ENCODE measurements at regions not wholly inside any gene's neighbourhood (a gene's known extent, or its start where the extent isn't known, plus 50 kb on each side); places are given as distances from the start of the nearest gene placed in this dataset.

DNA sequence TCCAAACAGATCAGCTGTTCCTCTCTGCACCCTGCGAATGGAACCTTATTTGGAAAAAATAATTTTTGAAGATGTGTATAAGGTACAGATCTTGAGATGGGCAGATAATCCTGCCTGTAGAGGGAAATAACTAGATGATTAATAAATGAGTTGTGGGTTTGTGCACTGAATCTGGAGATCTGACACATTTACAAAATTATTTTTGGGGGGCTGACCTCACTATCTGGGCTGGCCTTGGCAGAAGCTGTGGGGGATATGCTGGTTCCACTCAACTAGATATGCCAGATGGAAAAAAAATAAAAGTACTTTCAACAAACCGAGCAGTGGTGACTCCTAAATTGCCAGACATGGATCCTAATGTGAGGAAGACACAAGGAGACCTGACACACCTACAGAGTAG, 552.2 kb upstream of the AMELY start (continued):
- TF ChIP-seq, protein P1, sequence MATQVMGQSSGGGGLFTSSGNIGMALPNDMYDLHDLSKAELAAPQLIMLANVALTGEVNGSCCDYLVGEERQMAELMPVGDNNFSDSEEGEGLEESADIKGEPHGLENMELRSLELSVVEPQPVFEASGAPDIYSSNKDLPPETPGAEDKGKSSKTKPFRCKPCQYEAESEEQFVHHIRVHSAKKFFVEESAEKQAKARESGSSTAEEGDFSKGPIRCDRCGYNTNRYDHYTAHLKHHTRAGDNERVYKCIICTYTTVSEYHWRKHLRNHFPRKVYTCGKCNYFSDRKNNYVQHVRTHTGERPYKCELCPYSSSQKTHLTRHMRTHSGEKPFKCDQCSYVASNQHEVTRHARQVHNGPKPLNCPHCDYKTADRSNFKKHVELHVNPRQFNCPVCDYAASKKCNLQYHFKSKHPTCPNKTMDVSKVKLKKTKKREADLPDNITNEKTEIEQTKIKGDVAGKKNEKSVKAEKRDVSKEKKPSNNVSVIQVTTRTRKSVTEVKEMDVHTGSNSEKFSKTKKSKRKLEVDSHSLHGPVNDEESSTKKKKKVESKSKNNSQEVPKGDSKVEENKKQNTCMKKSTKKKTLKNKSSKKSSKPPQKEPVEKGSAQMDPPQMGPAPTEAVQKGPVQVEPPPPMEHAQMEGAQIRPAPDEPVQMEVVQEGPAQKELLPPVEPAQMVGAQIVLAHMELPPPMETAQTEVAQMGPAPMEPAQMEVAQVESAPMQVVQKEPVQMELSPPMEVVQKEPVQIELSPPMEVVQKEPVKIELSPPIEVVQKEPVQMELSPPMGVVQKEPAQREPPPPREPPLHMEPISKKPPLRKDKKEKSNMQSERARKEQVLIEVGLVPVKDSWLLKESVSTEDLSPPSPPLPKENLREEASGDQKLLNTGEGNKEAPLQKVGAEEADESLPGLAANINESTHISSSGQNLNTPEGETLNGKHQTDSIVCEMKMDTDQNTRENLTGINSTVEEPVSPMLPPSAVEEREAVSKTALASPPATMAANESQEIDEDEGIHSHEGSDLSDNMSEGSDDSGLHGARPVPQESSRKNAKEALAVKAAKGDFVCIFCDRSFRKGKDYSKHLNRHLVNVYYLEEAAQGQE (IDR thresholded peaks at IDR 0.05; ENCODE audit: unreplicated experiment): no peak
- TF ChIP-seq NANOG (IDR thresholded peaks at IDR 0.05; ENCODE audit: borderline replicate concordance): no peak

DNA sequence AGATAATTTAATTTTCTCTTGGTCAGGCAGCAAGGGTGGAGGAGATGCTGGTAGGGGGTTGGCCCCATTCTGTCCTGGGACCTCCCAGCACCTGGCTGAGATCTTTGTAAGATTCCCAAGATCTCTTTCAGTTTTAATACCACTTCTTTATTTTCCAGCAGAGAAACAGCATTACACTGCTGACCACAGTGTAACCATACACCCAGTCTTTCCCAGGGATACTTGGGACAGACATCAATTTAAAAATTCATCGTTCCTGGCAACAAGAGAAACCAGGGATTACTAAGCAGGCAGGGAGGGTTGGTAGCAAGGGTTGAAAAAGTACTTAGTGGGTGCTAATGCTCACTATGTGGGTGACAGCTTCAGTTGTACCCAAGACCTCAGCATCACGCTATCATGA, 551.6 kb upstream of the AMELY start:
- Histone ChIP-seq H3K9me2 (ENCODE audit: insufficient read depth) (no peaks in the 10 kb centered on the region), H3K4me3 (no peak overlapping the region), H3K36me3 (ENCODE audit: insufficient read depth) (no peaks in the 10 kb centered on the region), H3K4me1 (ENCODE audit: insufficient read depth) (no peaks in the 10 kb centered on the region), H2AFZ (no peak overlapping the region), H3K79me2 (replicated peaks; ENCODE audit: insufficient read depth) (no peaks in the 10 kb centered on the region), H3F3A (replicated peaks; ENCODE audit: low read depth) (no peaks in the 10 kb centered on the region), H3K27ac (ENCODE audit: low read depth) (no peak overlapping the region), H3K27me3 (ENCODE audit: insufficient read depth) (no peaks in the 10 kb centered on the region), H3K4me2 (no peak overlapping the region), H4K20me1 (replicated peaks; ENCODE audit: insufficient read depth) (no peaks in the 10 kb centered on the region)
- Mint-ChIP-seq H3K27ac (no peak overlapping the region), H3K27me3 (ENCODE audit: insufficient read depth, low read depth, poor library complexity) (peaks cover under 1% of the 10 kb centered on the region), H3K4me1 (no peaks in the 10 kb centered on the region), H3K4me3 (no peak overlapping the region), H3K36me3 (ENCODE audit: low read depth) (no peaks in the 10 kb centered on the region), H3K9me3 (peaks cover 4% of the 10 kb centered on the region; the same call in 2 of the 3 replicates)
- DNase-seq (ENCODE audit: low spot score): no peak
- no peak for ATAC-seq
- TF ChIP-seq, protein P2, sequence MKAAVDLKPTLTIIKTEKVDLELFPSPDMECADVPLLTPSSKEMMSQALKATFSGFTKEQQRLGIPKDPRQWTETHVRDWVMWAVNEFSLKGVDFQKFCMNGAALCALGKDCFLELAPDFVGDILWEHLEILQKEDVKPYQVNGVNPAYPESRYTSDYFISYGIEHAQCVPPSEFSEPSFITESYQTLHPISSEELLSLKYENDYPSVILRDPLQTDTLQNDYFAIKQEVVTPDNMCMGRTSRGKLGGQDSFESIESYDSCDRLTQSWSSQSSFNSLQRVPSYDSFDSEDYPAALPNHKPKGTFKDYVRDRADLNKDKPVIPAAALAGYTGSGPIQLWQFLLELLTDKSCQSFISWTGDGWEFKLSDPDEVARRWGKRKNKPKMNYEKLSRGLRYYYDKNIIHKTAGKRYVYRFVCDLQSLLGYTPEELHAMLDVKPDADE (IDR thresholded peaks at IDR 0.05): no peak
- TF ChIP-seq, protein P3, sequence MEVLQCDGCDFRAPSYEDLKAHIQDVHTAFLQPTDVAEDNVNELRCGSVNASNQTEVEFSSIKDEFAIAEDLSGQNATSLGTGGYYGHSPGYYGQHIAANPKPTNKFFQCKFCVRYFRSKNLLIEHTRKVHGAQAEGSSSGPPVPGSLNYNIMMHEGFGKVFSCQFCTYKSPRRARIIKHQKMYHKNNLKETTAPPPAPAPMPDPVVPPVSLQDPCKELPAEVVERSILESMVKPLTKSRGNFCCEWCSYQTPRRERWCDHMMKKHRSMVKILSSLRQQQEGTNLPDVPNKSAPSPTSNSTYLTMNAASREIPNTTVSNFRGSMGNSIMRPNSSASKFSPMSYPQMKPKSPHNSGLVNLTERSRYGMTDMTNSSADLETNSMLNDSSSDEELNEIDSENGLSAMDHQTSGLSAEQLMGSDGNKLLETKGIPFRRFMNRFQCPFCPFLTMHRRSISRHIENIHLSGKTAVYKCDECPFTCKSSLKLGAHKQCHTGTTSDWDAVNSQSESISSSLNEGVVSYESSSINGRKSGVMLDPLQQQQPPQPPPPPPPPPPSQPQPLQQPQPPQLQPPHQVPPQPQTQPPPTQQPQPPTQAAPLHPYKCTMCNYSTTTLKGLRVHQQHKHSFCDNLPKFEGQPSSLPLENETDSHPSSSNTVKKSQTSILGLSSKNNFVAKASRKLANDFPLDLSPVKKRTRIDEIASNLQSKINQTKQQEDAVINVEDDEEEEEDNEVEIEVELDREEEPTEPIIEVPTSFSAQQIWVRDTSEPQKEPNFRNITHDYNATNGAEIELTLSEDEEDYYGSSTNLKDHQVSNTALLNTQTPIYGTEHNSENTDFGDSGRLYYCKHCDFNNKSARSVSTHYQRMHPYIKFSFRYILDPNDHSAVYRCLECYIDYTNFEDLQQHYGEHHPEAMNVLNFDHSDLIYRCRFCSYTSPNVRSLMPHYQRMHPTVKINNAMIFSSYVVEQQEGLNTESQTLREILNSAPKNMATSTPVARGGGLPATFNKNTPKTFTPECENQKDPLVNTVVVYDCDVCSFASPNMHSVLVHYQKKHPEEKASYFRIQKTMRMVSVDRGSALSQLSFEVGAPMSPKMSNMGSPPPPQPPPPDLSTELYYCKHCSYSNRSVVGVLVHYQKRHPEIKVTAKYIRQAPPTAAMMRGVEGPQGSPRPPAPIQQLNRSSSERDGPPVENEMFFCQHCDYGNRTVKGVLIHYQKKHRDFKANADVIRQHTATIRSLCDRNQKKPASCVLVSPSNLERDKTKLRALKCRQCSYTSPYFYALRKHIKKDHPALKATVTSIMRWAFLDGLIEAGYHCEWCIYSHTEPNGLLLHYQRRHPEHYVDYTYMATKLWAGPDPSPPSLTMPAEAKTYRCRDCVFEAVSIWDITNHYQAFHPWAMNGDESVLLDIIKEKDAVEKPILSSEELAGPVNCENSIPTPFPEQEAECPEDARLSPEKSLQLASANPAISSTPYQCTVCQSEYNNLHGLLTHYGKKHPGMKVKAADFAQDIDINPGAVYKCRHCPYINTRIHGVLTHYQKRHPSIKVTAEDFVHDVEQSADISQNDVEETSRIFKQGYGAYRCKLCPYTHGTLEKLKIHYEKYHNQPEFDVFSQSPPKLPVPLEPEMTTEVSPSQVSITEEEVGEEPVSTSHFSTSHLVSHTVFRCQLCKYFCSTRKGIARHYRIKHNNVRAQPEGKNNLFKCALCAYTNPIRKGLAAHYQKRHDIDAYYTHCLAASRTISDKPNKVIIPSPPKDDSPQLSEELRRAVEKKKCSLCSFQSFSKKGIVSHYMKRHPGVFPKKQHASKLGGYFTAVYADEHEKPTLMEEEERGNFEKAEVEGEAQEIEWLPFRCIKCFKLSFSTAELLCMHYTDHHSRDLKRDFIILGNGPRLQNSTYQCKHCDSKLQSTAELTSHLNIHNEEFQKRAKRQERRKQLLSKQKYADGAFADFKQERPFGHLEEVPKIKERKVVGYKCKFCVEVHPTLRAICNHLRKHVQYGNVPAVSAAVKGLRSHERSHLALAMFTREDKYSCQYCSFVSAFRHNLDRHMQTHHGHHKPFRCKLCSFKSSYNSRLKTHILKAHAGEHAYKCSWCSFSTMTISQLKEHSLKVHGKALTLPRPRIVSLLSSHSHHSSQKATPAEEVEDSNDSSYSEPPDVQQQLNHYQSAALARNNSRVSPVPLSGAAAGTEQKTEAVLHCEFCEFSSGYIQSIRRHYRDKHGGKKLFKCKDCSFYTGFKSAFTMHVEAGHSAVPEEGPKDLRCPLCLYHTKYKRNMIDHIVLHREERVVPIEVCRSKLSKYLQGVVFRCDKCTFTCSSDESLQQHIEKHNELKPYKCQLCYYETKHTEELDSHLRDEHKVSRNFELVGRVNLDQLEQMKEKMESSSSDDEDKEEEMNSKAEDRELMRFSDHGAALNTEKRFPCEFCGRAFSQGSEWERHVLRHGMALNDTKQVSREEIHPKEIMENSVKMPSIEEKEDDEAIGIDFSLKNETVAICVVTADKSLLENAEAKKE (CRISPR knock-in tag; IDR thresholded peaks at IDR 0.05): no peak
- TF ChIP-seq EZH2phosphoT487 (IDR thresholded peaks at IDR 0.05; ENCODE audit: unreplicated experiment): no peak
- no peak for TF ChIP-seq ZNF114 (CRISPR knock-in tag; IDR thresholded peaks at IDR 0.05)
- no peak for TF ChIP-seq ZNF331 (CRISPR knock-in tag; IDR thresholded peaks at IDR 0.05; ENCODE audit: low read depth)
- TF ChIP-seq STAT1 (IDR thresholded peaks at IDR 0.05; ENCODE audit: unreplicated experiment): no peak
- TF ChIP-seq NANOG (IDR thresholded peaks at IDR 0.05; ENCODE audit: borderline replicate concordance): no peak
- TF ChIP-seq EZH2 (IDR thresholded peaks at IDR 0.05; ENCODE audit: low read depth, unreplicated experiment): no peak
- TF ChIP-seq JUNB (IDR thresholded peaks at IDR 0.05; ENCODE audit: unreplicated experiment): no peak
- TF ChIP-seq CREB1 (CRISPR knock-in tag; IDR thresholded peaks at IDR 0.05; ENCODE audit: low read depth): no peak
- no peak for TF ChIP-seq POLR2AphosphoS5 (IDR thresholded peaks at IDR 0.05; ENCODE audit: low read depth)
- TF ChIP-seq, protein P1 (IDR thresholded peaks at IDR 0.05; ENCODE audit: unreplicated experiment): no peak

Data from GM23338 (cell line).